Parathyroid adenoma (tissue), 2 donors: ENCODE measurements at regions not wholly inside any gene's neighbourhood (a gene's known extent, or its start where the extent isn't known, plus 50 kb on each side); places are given as distances from the start of the nearest gene placed in this dataset.

Source experiments
- H2AFZ ChIP-seq: fragments of 300-600 bp; sonication (generic); one replicate; pipeline ENCODE4 v1.7.0; 2017; ENCODE audit warnings: antibody characterized with exemption, mild to moderate bottlenecking
- H3K27ac ChIP-seq: fragments of 300-600 bp; sonication (generic); one replicate; pipeline ENCODE4 v1.7.0; 2017
- H3K27me3 ChIP-seq: fragments of 300-600 bp; sonication (generic); one replicate; pipeline ENCODE4 v1.7.0; 2017; ENCODE audit warnings: low read length; ENCODE audit not compliant: control insufficient read depth, insufficient read depth
- H3K36me3 ChIP-seq: fragments of 300-600 bp; sonication (generic); one replicate; pipeline ENCODE4 v1.7.0; 2017; ENCODE audit warnings: low read length; ENCODE audit not compliant: control insufficient read depth, insufficient read depth
- H3K4me1 ChIP-seq: fragments of 300-600 bp; sonication (generic); one replicate; pipeline ENCODE4 v1.7.0; 2017; ENCODE audit warnings: control low read depth
- H3K4me2 ChIP-seq: fragments of 300-600 bp; sonication (generic); one replicate; pipeline ENCODE4 v1.7.0; 2017; ENCODE audit warnings: low read length
- H3K4me3 ChIP-seq: fragments of 300-600 bp; sonication (generic); one replicate; pipeline ENCODE4 v1.7.0; 2017; ENCODE audit warnings: low read depth, low read length
- H3K79me2 ChIP-seq: fragments of 300-600 bp; sonication (generic); one replicate; pipeline ENCODE4 v1.7.0; 2017; ENCODE audit warnings: control low read depth
- H3K9ac ChIP-seq: fragments of 300-600 bp; sonication (generic); one replicate; pipeline ENCODE4 v1.7.0; 2017; ENCODE audit warnings: mild to moderate bottlenecking
- H3K9me3 ChIP-seq: fragments of 300-600 bp; sonication (generic); one replicate; pipeline ENCODE4 v1.7.0; 2017; ENCODE audit warnings: low read length; ENCODE audit not compliant: control insufficient read depth
- CTCF ChIP-seq: fragments of 300-600 bp; sonication (generic); IDR thresholded peaks from one replicate; pipeline ENCODE4 v1.7.0; 2017; ENCODE audit warnings: antibody characterized with exemption, mild to moderate bottlenecking
- donor health status: primary hyperparathyroidism.

DNA sequence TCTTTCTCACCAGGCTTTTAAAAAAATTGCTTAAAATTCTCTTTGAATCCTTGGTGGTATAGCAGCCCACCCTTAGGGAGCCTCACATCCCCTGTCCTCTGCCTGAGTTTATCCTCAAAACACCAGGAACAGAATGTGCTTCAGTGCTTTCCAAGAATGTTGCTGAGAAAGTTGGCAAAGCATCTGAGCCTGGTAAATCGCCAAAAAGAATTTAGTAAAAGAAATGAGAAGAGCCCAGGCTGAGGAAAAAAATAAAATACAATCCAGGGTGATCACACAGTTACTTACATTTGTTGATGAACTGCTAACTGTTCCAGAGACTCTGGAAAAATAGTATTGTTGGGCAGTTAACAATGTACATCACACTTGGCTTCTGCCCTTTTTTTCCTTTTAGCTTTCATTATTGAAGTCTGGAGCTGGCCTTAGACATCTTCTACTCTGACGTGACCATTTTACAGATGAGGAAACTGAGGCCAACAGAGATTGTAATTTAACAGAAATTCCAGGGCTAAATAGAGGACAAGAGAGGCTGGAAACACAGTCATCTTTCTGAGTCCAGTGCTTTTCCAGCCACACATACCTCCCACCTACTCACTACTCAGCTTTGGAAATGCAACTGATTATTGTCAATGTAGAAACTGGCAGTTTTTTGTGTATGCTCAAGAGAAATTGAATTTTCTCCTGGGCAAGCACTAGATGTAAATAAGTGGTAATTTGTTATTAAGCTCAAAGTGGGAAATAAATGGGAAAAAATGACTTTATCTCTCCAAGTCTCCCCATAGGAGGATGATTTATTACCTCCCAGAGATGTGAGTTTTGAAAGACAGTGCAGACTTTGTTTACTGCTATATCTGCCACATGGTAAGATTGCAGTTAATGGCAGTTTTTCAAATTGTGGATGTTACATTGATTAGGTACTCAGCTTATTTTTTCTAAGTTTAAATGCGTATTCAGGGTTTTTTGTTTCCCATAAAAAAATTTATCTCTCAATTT, 86.7 kb upstream of the ALDH1A1 start:
- Histone ChIP-seq H3K27ac (no peak overlapping the region), H3K9me3 (no peaks in the 10 kb centered on the region), H3K9ac (no peak overlapping the region), H3K36me3 (no peaks in the 10 kb centered on the region), H3K79me2 (no peaks in the 10 kb centered on the region), H3K4me3 (no peak overlapping the region), H3K27me3 (no peaks in the 10 kb centered on the region), H2AFZ (no peak overlapping the region), H3K4me2 (no peak overlapping the region), H3K4me1 (no peaks in the 10 kb centered on the region)
- no peak for TF ChIP-seq CTCF

GRCh38 chr9:73038613-73039012, 85.8 kb upstream of the ALDH1A1 start:
- H3K27me3 ChIP-seq, result no peaks in the 10 kb centered on the region
- H3K9ac ChIP-seq, result no peak overlapping the region
- no peaks in the 10 kb centered on the region for H3K4me1 ChIP-seq
- TF ChIP-seq CTCF, result no peak
- no peak overlapping the region for H3K27ac ChIP-seq
- H3K4me3 ChIP-seq, result no peak overlapping the region
- H2AFZ ChIP-seq, result no peak overlapping the region
- no peak overlapping the region for H3K4me2 ChIP-seq
- H3K36me3 ChIP-seq, result no peaks in the 10 kb centered on the region
- no peaks in the 10 kb centered on the region for H3K9me3 ChIP-seq
- H3K79me2 ChIP-seq, result no peaks in the 10 kb centered on the region

DNA sequence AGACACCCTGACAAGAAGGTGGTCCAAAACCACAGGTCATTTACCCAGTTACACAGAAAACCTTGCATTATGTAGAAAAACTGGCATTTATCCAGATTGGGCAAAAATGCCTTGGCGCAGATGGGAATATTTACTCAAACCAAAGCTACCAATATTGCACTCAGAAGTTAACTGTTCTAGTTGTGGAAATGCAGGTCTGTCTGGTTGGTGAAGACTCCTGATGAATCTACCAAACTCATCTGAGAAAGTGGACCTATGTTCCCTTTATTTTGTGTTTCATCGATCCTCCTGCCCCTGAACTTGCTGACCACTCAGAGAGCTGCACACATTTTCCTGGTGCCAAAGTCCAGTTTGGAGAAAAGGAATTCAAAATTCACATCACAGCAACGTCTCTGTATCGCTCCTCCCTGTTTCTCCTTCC, 85.2 kb upstream of the ALDH1A1 start:
- no peak overlapping the region for H3K27ac ChIP-seq
- H3K4me3 ChIP-seq, result no peak overlapping the region
- no peaks in the 10 kb centered on the region for H3K27me3 ChIP-seq
- no peak overlapping the region for H2AFZ ChIP-seq
- no peak overlapping the region for H3K4me2 ChIP-seq
- no peak overlapping the region for H3K9ac ChIP-seq
- no peaks in the 10 kb centered on the region for H3K9me3 ChIP-seq
- H3K79me2 ChIP-seq, result no peaks in the 10 kb centered on the region
- TF ChIP-seq CTCF, result no peak
- H3K4me1 ChIP-seq, result no peaks in the 10 kb centered on the region
- H3K36me3 ChIP-seq, result no peaks in the 10 kb centered on the region

DNA sequence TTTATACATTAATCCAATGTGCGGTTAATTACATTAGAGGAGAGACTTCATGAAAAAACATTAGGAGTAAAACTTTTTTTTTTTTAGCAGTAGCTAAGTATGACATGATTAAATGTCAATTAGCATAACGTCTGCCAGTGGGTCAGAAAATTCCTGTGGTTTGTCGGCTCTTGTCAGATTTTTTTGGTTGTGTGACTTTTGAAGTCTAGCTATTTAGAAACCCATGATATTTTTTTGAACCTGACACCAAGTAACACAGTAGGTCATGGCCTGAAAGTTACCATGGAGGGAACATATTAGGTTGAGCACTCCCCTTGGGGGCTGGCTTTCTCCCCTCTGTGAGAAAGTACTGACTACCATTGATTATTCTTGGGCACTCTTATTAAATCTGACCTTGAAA, 84.8 kb upstream of the ALDH1A1 start:
- Histone ChIP-seq H3K4me2 (no peak overlapping the region), H3K27ac (no peak overlapping the region), H3K27me3 (no peaks in the 10 kb centered on the region), H3K4me3 (no peak overlapping the region), H3K9me3 (no peaks in the 10 kb centered on the region), H3K9ac (no peak overlapping the region), H2AFZ (no peak overlapping the region), H3K4me1 (no peaks in the 10 kb centered on the region), H3K36me3 (no peaks in the 10 kb centered on the region), H3K79me2 (no peaks in the 10 kb centered on the region)
- no peak for TF ChIP-seq CTCF

DNA sequence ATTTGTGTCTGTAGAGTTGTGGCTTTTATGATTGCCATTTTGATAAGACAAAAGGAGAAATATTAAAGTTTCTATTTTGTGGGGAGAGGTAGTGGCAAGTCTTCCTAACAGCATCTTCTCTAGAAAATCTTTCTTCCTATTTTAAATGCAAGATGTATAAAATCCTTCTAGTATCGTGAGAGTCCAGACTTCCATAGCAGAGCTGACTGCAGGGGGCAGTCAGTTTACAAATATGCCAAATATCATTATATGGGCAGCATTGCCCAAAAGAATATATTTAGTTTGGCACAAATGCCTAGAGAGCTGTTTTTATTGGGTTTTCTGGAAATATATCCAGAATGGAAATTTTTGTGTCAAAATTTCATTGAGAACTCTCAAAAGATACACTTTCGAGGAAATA, 82.1 kb upstream of the ALDH1A1 start:
- no peaks in the 10 kb centered on the region for H3K27me3 ChIP-seq
- H3K79me2 ChIP-seq, result no peaks in the 10 kb centered on the region
- no peaks in the 10 kb centered on the region for H3K36me3 ChIP-seq
- no peak for TF ChIP-seq CTCF
- no peaks in the 10 kb centered on the region for H3K4me1 ChIP-seq
- H3K27ac ChIP-seq, result no peak overlapping the region
- H2AFZ ChIP-seq, result no peak overlapping the region
- no peak overlapping the region for H3K4me3 ChIP-seq
- no peak overlapping the region for H3K4me2 ChIP-seq
- no peak overlapping the region for H3K9ac ChIP-seq
- no peaks in the 10 kb centered on the region for H3K9me3 ChIP-seq
